ENCODE measurements at regions not wholly inside any gene's neighbourhood (a gene's known extent, or its start where the extent isn't known, plus 50 kb on each side); places are given as distances from the start of the nearest gene placed in this dataset.

DNA sequence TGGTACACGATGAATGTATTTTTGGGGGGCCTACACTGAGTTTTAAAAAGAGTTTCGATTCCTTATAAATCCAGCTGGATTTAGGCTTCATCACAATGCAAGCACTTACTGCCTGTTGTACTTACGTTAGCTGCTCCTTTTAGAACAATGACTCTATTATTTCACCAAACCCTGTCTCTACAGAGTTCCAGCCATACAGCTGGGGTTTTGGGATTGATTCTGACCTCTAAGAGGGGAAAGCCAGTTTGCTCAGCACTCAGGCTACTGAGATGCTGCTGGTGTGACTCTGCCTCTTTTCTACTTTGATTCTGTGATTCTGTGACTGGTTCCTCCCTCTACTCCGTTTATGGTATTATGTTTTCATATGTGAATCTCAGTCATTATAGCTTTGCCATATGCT lies 329.7 kb downstream of the ABCC12 start:
- TF ChIP-seq, protein P1, sequence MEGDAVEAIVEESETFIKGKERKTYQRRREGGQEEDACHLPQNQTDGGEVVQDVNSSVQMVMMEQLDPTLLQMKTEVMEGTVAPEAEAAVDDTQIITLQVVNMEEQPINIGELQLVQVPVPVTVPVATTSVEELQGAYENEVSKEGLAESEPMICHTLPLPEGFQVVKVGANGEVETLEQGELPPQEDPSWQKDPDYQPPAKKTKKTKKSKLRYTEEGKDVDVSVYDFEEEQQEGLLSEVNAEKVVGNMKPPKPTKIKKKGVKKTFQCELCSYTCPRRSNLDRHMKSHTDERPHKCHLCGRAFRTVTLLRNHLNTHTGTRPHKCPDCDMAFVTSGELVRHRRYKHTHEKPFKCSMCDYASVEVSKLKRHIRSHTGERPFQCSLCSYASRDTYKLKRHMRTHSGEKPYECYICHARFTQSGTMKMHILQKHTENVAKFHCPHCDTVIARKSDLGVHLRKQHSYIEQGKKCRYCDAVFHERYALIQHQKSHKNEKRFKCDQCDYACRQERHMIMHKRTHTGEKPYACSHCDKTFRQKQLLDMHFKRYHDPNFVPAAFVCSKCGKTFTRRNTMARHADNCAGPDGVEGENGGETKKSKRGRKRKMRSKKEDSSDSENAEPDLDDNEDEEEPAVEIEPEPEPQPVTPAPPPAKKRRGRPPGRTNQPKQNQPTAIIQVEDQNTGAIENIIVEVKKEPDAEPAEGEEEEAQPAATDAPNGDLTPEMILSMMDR (IDR thresholded peaks at IDR 0.05), result no peak
- TF ChIP-seq ZFX (IDR thresholded peaks at IDR 0.05; ENCODE audit: borderline replicate concordance), result no peak

Data from 22Rv1 (cell line).